GM12892 (cell line): ENCODE measurements at regions not wholly inside any gene's neighbourhood (a gene's known extent, or its start where the extent isn't known, plus 50 kb on each side); places are given as distances from the start of the nearest gene placed in this dataset.

Experiments used
- POLR2A ChIP-seq: IDR thresholded peaks from 2 replicates; pipeline ENCODE4 v1.6.1; 2011; ENCODE audit warnings: low read depth, low read length, control low read depth
- POLR2AphosphoS5 ChIP-seq: IDR thresholded peaks from 2 replicates; pipeline ENCODE4 v1.6.1; 2011; ENCODE audit warnings: low read depth, low read length, control low read depth
- TAF1 ChIP-seq: IDR thresholded peaks from 2 replicates; pipeline ENCODE4 v1.6.1; 2011; ENCODE audit warnings: low read depth, mild to moderate bottlenecking, control low read depth, low read length, borderline replicate concordance

DNA sequence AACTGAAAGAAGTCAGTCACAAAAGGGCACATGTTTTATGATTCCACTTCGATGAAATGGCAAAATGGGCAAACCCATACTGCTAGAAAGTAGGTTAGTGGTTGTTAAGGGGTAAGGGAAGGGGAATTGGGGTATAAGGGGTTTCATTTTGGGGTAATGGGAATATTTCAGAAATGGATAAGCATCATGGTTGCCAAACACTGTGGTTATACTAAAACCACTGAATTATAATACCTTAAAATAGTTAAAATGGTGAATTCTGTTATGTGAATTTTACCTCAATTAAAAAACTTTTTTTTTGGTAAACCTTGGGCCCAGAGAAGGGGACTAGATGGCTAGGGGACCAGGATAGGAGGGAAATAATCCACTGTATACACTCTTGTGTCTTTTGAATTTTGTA is 52.3 kb upstream of the BHLHE40 start:
- TF ChIP-seq POLR2A (no peak), POLR2AphosphoS5 (no peak), TAF1 (no peak)
